SK-N-SH (cell line): ENCODE measurements at regions not wholly inside any gene's neighbourhood (a gene's known extent, or its start where the extent isn't known, plus 50 kb on each side); places are given as distances from the start of the nearest gene placed in this dataset.
"Not testable (repeated sequence)": the region's sequence is repeated elsewhere in the genome, so short reads cannot be mapped to it uniquely, and the experiment has no call there.

Experiments used
- CTCF ChIA-PET: fragments of 300-600, 350-600 bp; formaldehyde crosslinking; extraction: SDS; loops from one replicate; lab custom pipeline; 2021; lab: Yijun Ruan, JAX
- POLR2A ChIA-PET: fragments of 350-600 bp; sonication (Branson Sonifier 250); formaldehyde crosslinking; extraction: SDS; loops from one replicate; lab custom pipeline; 2020; ENCODE audit warnings: antibody characterized with exemption, inconsistent platforms; lab: Yijun Ruan, JAX
- DNase-seq: peaks from one replicate; pipeline ENCODE4 v3.0.0; 2012
- H2AFZ ChIP-seq: fragments of 200-600 bp; sonication (generic); 2 replicates; pipeline ENCODE4 v1.8.1; 2016; ENCODE audit warnings: antibody characterized with exemption, mild to moderate bottlenecking, low read depth
- H3F3A ChIP-seq: fragments of 200-600 bp; sonication (generic); replicated peaks from 2 replicates; pipeline ENCODE3; 2016; ENCODE audit warnings: antibody characterized with exemption, mild to moderate bottlenecking; ENCODE audit not compliant: insufficient read depth
- H3K27ac ChIP-seq, 2 experiments: fragments of 200-500 bp in 1 of 2; fragments of 200-600 bp in 1 of 2; sonication (Bioruptor generic) in 1 of 2; sonication (generic), shearing (Covaris generic) in 1 of 2; 2 replicates each; pipeline versions ENCODE4 v1.5.1 to v1.6.1; 2014 to 2016; ENCODE audit warnings: low read depth in 2 of 2, inconsistent platforms in 1 of 2, low read length in 1 of 2, mild to moderate bottlenecking in 1 of 2, mixed read lengths in 1 of 2
- H3K27me3 ChIP-seq: fragments of 200-600 bp; sonication (generic), shearing (Covaris generic); 2 replicates; pipeline ENCODE4 v1.6.1; 2016; ENCODE audit warnings: mixed run types; ENCODE audit not compliant: insufficient read depth
- H3K36me3 ChIP-seq, 2 experiments: fragments of 200-500 bp in 1 of 2; fragments of 200-600 bp in 1 of 2; sonication (Bioruptor generic) in 1 of 2; sonication (generic) in 1 of 2; replicated peaks in 1 of 2; 2 replicates each; pipeline versions ENCODE3 to v1.5.1; 2014 to 2016; ENCODE audit warnings: low read length in 1 of 2, mild to moderate bottlenecking in 1 of 2; ENCODE audit not compliant: insufficient read depth in 2 of 2, control insufficient read depth in 1 of 2
- H3K4me1 ChIP-seq, 2 experiments: fragments of 200-500 bp in 1 of 2; fragments of 200-600 bp in 1 of 2; sonication (Bioruptor generic) in 1 of 2; sonication (generic), shearing (Covaris generic) in 1 of 2; 2 replicates each; pipeline versions ENCODE4 v1.5.1 to v1.6.1; 2014 to 2016; ENCODE audit warnings: low read depth in 1 of 2, low read length in 1 of 2, mixed run types in 1 of 2; ENCODE audit not compliant: insufficient read depth in 2 of 2, control insufficient read depth in 1 of 2
- H3K4me2 ChIP-seq: fragments of 200-600 bp; sonication (generic), shearing (Covaris generic); 2 replicates; pipeline ENCODE4 v1.6.1; 2017; ENCODE audit warnings: mixed run types
- H3K4me3 ChIP-seq, 2 experiments: fragments of 200-500 bp in 1 of 2; fragments of 200-600 bp in 1 of 2; sonication (Bioruptor generic) in 1 of 2; sonication (generic), shearing (Covaris generic) in 1 of 2; 2 replicates each; pipeline versions ENCODE4 v1.5.1 to v1.8.1; 2014 to 2016; ENCODE audit warnings: low read depth in 2 of 2, inconsistent platforms in 1 of 2, low read length in 1 of 2, mild to moderate bottlenecking in 1 of 2, mixed read lengths in 1 of 2, moderate library complexity in 1 of 2
- H3K79me2 ChIP-seq: fragments of 200-600 bp; sonication (generic); 2 replicates; pipeline ENCODE4 v1.8.1; 2017; ENCODE audit warnings: mild to moderate bottlenecking; ENCODE audit not compliant: insufficient read depth
- H3K9ac ChIP-seq: fragments of 200-600 bp; sonication (generic); 2 replicates; pipeline ENCODE4 v1.6.1; 2017; ENCODE audit warnings: mixed run types
- H3K9me2 ChIP-seq: fragments of 200-600 bp; sonication (generic); 2 replicates; pipeline ENCODE4 v1.6.1; 2017; ENCODE audit warnings: mixed run types
- H3K9me3 ChIP-seq: fragments of 200-600 bp; sonication (generic); 2 replicates; pipeline ENCODE4 v1.6.1; 2017; ENCODE audit warnings: mixed run types, mild to moderate bottlenecking, moderate library complexity
- H4K20me1 ChIP-seq: fragments of 200-600 bp; sonication (generic); 2 replicates; pipeline ENCODE4 v1.6.1; 2017; ENCODE audit warnings: mild to moderate bottlenecking, mixed run types; ENCODE audit not compliant: insufficient read depth
- FOSL2 ChIP-seq: IDR thresholded peaks from 2 replicates; pipeline ENCODE4 v1.4.0; 2012; ENCODE audit warnings: low read depth, mild to moderate bottlenecking, moderate library complexity, borderline replicate concordance
- FOXJ3 ChIP-seq: sonication (generic); formaldehyde crosslinking; IDR thresholded peaks from 2 replicates; pipeline ENCODE4 v1.5.1; 2020; ENCODE audit warnings: mild to moderate bottlenecking, missing genetic modification reagents
- GABPA ChIP-seq: IDR thresholded peaks from 2 replicates; pipeline ENCODE4 v1.4.0; 2012; ENCODE audit warnings: low read depth, mild to moderate bottlenecking
- GATA2 ChIP-seq: sonication (generic); formaldehyde crosslinking; IDR thresholded peaks from 2 replicates; pipeline ENCODE4 v1.5.0; 2020; ENCODE audit warnings: mild to moderate bottlenecking, missing genetic modification reagents
- MAX ChIP-seq: IDR thresholded peaks from 2 replicates; pipeline ENCODE4 v1.4.0; 2012; ENCODE audit warnings: low read depth
- MXI1 ChIP-seq: IDR thresholded peaks from 2 replicates; pipeline ENCODE4 v1.6.1; 2012; ENCODE audit warnings: mild to moderate bottlenecking, low read depth, low read length, improper control_type of control experiment
- NFIC ChIP-seq: IDR thresholded peaks from 2 replicates; pipeline ENCODE4 v1.4.0; 2012; ENCODE audit warnings: borderline replicate concordance
- POLR2AphosphoS5 ChIP-seq: IDR thresholded peaks from 2 replicates; pipeline ENCODE4 v1.6.1; 2012; ENCODE audit warnings: low read depth, low read length
- RCOR1 ChIP-seq: fragments of 150-350 bp; IDR thresholded peaks from 2 replicates; pipeline ENCODE4 v1.6.1; 2017; ENCODE audit warnings: antibody characterized with exemption, low read length
- RXRA ChIP-seq: IDR thresholded peaks from 2 replicates; pipeline ENCODE4 v1.4.0; 2012; ENCODE audit warnings: low read depth, mild to moderate bottlenecking, borderline replicate concordance
- SIN3A ChIP-seq: IDR thresholded peaks from 2 replicates; pipeline ENCODE4 v1.6.1; 2012; ENCODE audit warnings: low read depth, mild to moderate bottlenecking, low read length, moderate library complexity, borderline replicate concordance
- SMC3 ChIP-seq: IDR thresholded peaks from 2 replicates; pipeline ENCODE4 v1.6.1; 2012; ENCODE audit warnings: low read depth, low read length, improper control_type of control experiment
- ZBTB33 ChIP-seq: IDR thresholded peaks from 2 replicates; pipeline ENCODE4 v1.4.0; 2012; ENCODE audit warnings: low read depth, borderline replicate concordance
- WGBS: methylation state at CpG from one replicate; pipeline ENCODE4 v1.1.6; 2017; ENCODE audit warnings: low lambda C conversion rate; 5-methylcytosine and 5-hydroxymethylcytosine counted together
- TF ChIP-seq, protein P1 (sequence below): IDR thresholded peaks from 2 replicates; pipeline ENCODE4 v1.6.1; 2012; ENCODE audit warnings: mild to moderate bottlenecking, low read depth, low read length, moderate library complexity

DNA sequence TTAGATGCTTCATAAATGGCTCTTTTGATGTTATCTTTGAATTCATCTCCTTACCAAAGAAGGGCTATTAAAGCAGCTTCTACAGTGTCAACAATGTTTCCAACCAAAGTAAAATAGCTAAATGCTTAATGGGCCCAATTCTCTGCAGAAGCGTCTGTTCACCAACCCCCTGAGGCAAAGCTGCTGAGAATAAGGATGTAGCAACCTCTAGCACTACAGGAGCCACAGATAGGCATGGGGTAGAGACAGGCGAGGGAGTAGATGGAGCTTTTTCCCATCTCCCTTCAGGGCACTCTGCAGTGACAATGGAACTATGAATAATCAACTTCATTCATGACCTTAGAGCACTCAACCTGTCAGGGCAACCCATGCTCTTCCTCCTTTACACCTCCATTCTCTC lies 134.1 kb downstream of the FZD1 start:
- Histone ChIP-seq H3K4me2 (no peak overlapping the region), H3K79me2 (no peaks in the 10 kb centered on the region), H2AFZ (no peak overlapping the region), H3K4me1 (no peaks in the 10 kb centered on the region), H4K20me1 (no peaks in the 10 kb centered on the region), H3K9me3 (no peaks in the 10 kb centered on the region), H3K27me3 (no peaks in the 10 kb centered on the region)
- no peak for DNase-seq
- 11% methylated on average over 2 of the region's 2 CpGs for WGBS
- TF ChIP-seq FOXJ3: no peak
- 0 out of 2 replicates have a peak, but pooled peaks have one; percentile 30 for TF ChIP-seq GATA2 (CRISPR knock-in tag)
- TF ChIP-seq, all 33 proteins: peak for 1
- ChIA-PET POLR2A (interaction anchor here (0.7 kb wide), 1 partner anchor 11 kb away, joined by 3 read pairs; no protein-coding TSS in a partner anchor), CTCF (no interaction called here)
- H3F3A ChIP-seq: no peaks in the 10 kb centered on the region
- H3K9ac ChIP-seq: no peak overlapping the region
- H3K4me3 ChIP-seq: no peak overlapping the region
- no peak overlapping the region for H3K27ac ChIP-seq
- no peaks in the 10 kb centered on the region for H3K36me3 ChIP-seq
- no peaks in the 10 kb centered on the region for H3K9me2 ChIP-seq

- Histone ChIP-seq H3K4me1 (no peaks in the 10 kb centered on the region), H2AFZ (no peak overlapping the region), H3K27ac (no peak overlapping the region), H3K27me3 (no peaks in the 10 kb centered on the region), H3K9ac (no peak overlapping the region), H4K20me1 (no peaks in the 10 kb centered on the region), H3K9me2 (no peaks in the 10 kb centered on the region), H3K9me3 (no peaks in the 10 kb centered on the region), H3K4me3 (no peak overlapping the region), H3K4me2 (no peak overlapping the region), H3K36me3 (no peaks in the 10 kb centered on the region), H3F3A (no peaks in the 10 kb centered on the region), H3K79me2 (no peaks in the 10 kb centered on the region)
- POLR2A ChIA-PET: no interaction called here
- DNase-seq: no peak
- CTCF ChIA-PET: no interaction called here
- WGBS: 33% methylated on average over 3 of the region's 3 CpGs
- no peak for TF ChIP-seq POLR2AphosphoS5
- TF ChIP-seq RXRA: no peak
- no peak for TF ChIP-seq SIN3A
- no peak for TF ChIP-seq GABPA
- TF ChIP-seq RCOR1: no peak
- no peak for TF ChIP-seq ZBTB33
- no peak for TF ChIP-seq NFIC
- no peak for TF ChIP-seq MXI1
- TF ChIP-seq FOSL2: no peak
- no peak for TF ChIP-seq MAX
- TF ChIP-seq, protein P1, sequence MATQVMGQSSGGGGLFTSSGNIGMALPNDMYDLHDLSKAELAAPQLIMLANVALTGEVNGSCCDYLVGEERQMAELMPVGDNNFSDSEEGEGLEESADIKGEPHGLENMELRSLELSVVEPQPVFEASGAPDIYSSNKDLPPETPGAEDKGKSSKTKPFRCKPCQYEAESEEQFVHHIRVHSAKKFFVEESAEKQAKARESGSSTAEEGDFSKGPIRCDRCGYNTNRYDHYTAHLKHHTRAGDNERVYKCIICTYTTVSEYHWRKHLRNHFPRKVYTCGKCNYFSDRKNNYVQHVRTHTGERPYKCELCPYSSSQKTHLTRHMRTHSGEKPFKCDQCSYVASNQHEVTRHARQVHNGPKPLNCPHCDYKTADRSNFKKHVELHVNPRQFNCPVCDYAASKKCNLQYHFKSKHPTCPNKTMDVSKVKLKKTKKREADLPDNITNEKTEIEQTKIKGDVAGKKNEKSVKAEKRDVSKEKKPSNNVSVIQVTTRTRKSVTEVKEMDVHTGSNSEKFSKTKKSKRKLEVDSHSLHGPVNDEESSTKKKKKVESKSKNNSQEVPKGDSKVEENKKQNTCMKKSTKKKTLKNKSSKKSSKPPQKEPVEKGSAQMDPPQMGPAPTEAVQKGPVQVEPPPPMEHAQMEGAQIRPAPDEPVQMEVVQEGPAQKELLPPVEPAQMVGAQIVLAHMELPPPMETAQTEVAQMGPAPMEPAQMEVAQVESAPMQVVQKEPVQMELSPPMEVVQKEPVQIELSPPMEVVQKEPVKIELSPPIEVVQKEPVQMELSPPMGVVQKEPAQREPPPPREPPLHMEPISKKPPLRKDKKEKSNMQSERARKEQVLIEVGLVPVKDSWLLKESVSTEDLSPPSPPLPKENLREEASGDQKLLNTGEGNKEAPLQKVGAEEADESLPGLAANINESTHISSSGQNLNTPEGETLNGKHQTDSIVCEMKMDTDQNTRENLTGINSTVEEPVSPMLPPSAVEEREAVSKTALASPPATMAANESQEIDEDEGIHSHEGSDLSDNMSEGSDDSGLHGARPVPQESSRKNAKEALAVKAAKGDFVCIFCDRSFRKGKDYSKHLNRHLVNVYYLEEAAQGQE: no peak
- no peak for TF ChIP-seq SMC3
Observed at GRCh38 chr7:91405092-91405788, 141.0 kb downstream of the FZD1 start.

DNA sequence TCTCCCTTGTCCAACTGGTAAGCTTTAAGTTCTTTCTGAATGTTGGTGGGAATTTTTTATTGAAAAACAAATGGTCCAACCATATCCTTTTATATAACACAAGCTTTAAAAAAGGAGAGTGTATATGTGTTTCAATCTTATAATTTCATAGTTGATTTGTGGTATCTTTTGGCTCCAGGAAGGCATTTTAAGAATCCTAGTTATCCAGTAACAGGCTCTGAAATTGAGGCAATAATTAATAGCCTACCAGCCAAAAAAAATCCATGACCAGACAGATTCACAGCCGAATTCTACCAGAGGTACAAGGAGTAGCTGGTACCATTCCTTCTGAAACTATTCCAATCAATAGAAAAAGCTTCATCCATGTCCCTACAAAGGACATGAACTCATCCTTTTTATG lies 141.6 kb downstream of the FZD1 start:
- H2AFZ ChIP-seq, H3K4me2 ChIP-seq, H3K9me3 ChIP-seq, CTCF ChIA-PET, H3K9ac ChIP-seq, H3K27me3 ChIP-seq, H3K79me2 ChIP-seq, H3K9me2 ChIP-seq, H3K27ac ChIP-seq, H3K4me1 ChIP-seq, H4K20me1 ChIP-seq, H3K4me3 ChIP-seq, H3F3A ChIP-seq, H3K36me3 ChIP-seq, DNase-seq, POLR2A ChIA-PET: not testable (repeated sequence)
- WGBS: 3% methylated on average over 1 of the region's 1 CpG
